Gastroesophageal sphincter (tissue), 3 donors: ENCODE measurements at regions not wholly inside any gene's neighbourhood (a gene's known extent, or its start where the extent isn't known, plus 50 kb on each side); places are given as distances from the start of the nearest gene placed in this dataset.

Experiments used
- CTCF ChIP-seq, 4 experiments: fragments of 200-600 bp in 2 of 4; fragments of 450-650 bp in 2 of 4; sonication (generic) in 1 of 4; IDR thresholded peaks; one replicate each; pipeline ENCODE4 v1.5.1; 2017 to 2019; ENCODE audit warnings: antibody characterized with exemption in 4 of 4, mild to moderate bottlenecking in 2 of 4, moderate library complexity in 2 of 4
- EP300 ChIP-seq: sonication (generic); formaldehyde crosslinking; IDR thresholded peaks from one replicate; pipeline ENCODE4 v1.6.1; 2017; ENCODE audit warnings: antibody characterized with exemption, mild to moderate bottlenecking
- POLR2A ChIP-seq, 2 donors: fragments of 450-650 bp; IDR thresholded peaks; one replicate each; pipeline ENCODE4 v1.6.1; 2017; ENCODE audit warnings: antibody characterized with exemption in 2 of 2, mild to moderate bottlenecking in 2 of 2, moderate library complexity in 1 of 2
- POLR2AphosphoS5 ChIP-seq: sonication (generic); formaldehyde crosslinking; IDR thresholded peaks from one replicate; pipeline ENCODE4 v1.6.1; 2017; ENCODE audit warnings: antibody characterized with exemption

GRCh38 chrX:77298296-77298695, 148.9 kb upstream of the FGF16 start:
- no peak for TF ChIP-seq CTCF (IDR thresholded peaks at IDR 0.05)
- no peak for TF ChIP-seq POLR2A (IDR thresholded peaks at IDR 0.05)
- TF ChIP-seq POLR2AphosphoS5 = no peak
- no peak for TF ChIP-seq EP300
